ENCODE measurements at regions not wholly inside any gene's neighbourhood (a gene's known extent, or its start where the extent isn't known, plus 50 kb on each side); places are given as distances from the start of the nearest gene placed in this dataset.
"Not testable (repeated sequence)": the region's sequence is repeated elsewhere in the genome, so short reads cannot be mapped to it uniquely, and the experiment has no call there.

DNA sequence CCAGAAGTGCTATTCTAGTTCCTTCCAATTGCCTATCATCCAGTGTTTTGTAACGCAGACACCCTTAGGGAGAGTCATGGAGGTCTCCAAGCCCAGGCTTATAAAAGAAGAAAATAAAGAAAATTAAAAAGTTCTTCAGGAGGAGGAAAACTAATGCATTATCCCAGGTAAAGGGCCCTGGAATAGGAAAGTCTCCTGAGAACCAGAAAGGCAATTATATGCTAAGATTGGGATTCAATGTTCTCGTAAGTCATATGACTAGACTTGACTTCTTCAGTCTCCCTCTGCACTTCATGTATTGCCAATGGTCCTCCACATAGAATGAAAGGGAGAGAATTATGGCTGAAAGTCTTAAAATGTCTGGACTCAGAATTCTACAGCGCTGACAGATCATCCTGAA, 154.4 kb upstream of the STK32A start:
- DNase-seq (ENCODE audit: low read depth in 2 of 2, low spot score in 1 of 2) = no peak

DNA sequence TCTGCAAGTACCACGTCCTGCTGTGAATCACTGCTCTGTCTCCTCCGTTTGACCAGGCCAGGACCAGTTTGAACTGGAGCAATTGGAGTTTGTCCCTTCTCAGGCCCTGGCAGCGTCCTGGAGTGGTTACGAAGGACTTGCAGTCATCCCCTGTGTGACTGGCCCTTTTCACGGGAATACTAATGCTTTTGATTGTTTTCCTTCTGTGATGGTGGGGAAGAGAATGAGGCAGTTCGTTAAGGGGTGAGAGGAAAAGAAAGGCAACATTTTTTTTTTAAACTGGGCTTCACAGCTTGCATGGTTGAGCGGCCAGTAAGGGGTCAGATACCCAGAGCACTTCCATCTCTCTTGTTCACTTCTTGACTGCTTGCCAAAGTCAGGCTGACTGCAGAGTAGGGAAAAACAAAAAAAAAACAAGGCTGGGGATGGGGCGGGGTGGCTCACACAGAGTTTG, 153.5 kb upstream of the STK32A start:
- DNase-seq (ENCODE audit: low read depth in 2 of 2, low spot score in 1 of 2) = no peak

DNA sequence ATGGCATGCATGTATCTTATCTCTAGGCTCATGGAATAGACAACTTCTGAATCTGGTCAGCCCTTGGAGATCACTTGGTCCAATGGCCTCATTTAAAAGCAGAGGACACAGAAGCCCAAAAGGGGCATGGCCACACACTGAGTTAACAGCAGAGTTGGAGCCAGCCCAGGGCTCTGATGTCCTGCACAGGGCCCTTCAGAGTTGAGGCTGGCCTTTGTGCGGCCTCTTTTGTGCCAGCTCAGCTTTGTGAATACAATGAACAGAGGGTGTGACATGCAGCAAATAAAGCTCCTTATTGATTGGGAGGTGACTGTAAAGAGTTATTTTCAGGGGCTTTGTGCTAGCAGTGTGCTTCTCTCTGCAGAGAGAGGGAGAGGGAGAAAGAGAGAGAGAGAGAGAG, 150.1 kb upstream of the STK32A start:
- no peak for DNase-seq (ENCODE audit: low read depth in 2 of 2, low spot score in 1 of 2)

DNA sequence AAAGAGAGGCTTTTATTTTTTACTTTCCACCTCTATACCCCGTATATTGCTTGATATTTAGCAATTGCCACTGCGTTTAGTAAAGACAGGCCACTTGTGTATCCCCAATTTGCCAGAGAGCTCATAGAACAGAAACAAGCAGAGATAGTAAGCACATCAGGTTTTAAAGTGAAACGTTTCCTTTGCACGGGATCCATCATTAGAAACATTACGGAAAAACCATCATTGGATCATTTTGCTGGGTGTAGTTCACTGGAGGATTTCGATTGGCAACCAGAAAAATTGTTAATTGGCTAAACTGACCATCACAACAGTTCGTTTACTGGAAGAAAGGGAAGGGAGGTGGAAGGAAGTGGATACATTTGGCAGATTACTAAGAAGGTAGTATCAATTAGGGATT, 149.4 kb upstream of the STK32A start:
- DNase-seq (ENCODE audit: low read depth in 2 of 2, low spot score in 1 of 2) = no peak

GRCh38 chr5:147092044-147092443, 142.8 kb upstream of the STK32A start:
- no peak for DNase-seq (ENCODE audit: low read depth in 2 of 2, low spot score in 1 of 2)

GRCh38 chr5:147093138-147093537, 141.7 kb upstream of the STK32A start:
- DNase-seq (ENCODE audit: low read depth in 2 of 2, low spot score in 1 of 2) = no peak

GRCh38 chr5:147095740-147096139, 139.1 kb upstream of the STK32A start:
- DNase-seq (ENCODE audit: low read depth in 2 of 2, low spot score in 1 of 2) = no peak

- DNase-seq (ENCODE audit: low read depth in 2 of 2, low spot score in 1 of 2) = no peak
Measured at GRCh38 chr5:147098233-147098790, 136.5 kb upstream of the STK32A start.

DNA sequence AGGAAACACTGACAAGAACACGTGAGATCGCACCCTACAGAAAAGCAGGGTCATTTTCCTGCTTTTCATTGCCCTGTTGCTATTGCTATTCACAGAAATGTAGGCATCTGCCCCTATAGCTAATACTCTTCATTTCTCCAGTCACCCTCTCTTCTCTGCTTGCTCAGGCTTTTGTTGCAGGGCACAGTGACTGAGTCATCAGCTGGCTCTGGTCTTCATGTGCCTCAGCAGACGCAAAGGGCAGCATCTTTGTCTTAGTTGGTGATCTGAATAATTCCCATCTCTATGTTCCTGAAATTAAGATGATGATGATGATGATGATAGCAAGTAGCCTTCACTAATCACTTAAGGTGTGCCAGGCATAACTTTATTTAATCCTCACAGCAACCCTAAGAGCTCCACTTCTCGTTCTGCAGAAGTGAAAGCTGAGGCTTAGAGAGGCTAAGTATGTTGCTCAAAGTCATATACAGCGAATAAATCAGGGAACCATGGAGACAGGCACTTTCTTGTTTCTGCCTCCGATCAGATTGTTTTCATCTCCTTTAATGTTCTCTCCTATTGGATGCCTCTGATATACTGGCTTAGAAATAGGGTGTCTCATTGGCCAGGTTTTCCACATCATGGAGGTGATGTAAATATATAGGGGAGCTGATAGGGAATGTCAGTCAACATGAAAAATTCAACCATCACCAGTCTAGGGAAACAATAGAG, 133.0 kb upstream of the STK32A start:
- no peak for DNase-seq (ENCODE audit: low read depth in 2 of 2, low spot score in 1 of 2)

GRCh38 chr5:147112899-147113298, 121.9 kb upstream of the STK32A start:
- no peak for DNase-seq (ENCODE audit: low read depth in 2 of 2, low spot score in 1 of 2)

DNA sequence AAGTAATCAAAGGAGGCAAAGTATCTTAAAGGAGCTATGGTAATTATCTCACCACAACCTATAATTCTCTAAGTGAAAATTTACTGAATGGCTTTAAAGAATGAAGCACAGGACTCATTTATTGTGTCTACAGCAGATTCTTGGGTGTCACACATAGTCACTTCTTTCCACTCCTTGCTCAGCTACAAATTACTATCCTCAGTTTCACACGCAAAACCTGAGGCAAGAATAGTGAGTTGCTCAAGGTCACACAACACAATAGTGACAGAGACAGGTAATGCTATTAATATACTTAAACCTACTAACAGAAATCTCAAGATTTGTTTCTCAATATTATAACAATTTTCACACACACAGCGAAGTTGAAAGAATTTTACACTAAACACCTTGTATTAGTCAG, 120.9 kb upstream of the STK32A start:
- no peak for DNase-seq (ENCODE audit: low read depth in 2 of 2, low spot score in 1 of 2)

GRCh38 chr5:147139759-147140158, 95.1 kb upstream of the STK32A start:
- not testable (repeated sequence) for DNase-seq (ENCODE audit: low read depth in 2 of 2, low spot score in 1 of 2)

GRCh38 chr5:147140558-147140957, 94.3 kb upstream of the STK32A start:
- no peak for DNase-seq (ENCODE audit: low read depth in 2 of 2, low spot score in 1 of 2)

DNA sequence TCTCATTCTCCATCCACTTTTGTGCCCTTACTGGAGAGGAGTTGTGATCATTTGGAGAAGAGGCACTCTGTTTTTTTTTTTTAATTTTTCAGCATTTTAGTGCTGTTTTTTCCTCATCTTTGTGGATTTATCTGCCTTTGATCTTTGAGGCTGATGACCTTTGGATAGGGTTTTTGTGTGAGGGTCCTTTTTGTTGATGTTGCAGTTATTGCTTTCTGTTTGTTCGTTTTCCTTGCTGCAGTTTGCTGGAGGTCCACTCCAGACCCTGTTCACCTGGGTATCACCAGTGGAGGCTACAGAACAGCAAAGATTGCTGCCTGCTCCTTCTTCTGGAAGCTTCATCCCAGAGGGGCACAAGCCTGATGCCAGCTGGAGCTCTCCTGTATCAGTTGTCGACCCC, 93.2 kb upstream of the STK32A start:
- not testable (repeated sequence) for DNase-seq (ENCODE audit: low read depth in 2 of 2, low spot score in 1 of 2)

DNA sequence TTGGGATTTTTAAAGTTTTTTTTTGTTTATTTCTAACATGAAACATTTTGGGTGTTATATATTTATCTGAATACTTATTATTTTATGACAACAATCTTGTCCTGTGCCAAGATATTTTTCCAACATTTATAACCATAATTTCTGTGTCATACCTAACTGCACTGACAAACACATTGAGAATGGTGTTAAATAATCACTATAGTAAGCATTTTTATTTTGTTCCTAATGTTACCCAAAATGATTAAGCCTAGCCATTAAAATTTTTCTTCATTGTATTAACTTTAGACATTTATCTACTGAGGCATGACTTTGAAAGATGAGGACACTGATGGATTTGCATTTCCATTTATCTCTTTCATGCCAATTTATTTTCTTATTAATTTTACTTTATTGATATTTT, 91.6 kb upstream of the STK32A start:
- no peak for DNase-seq (ENCODE audit: low read depth in 2 of 2, low spot score in 1 of 2)

GRCh38 chr5:147145328-147145727, 89.5 kb upstream of the STK32A start:
- no peak for DNase-seq (ENCODE audit: low read depth in 2 of 2, low spot score in 1 of 2)

GRCh38 chr5:147148715-147149114, 86.1 kb upstream of the STK32A start:
- DNase-seq (ENCODE audit: low read depth in 2 of 2, low spot score in 1 of 2) = no peak

GRCh38 chr5:147152086-147152485, 82.7 kb upstream of the STK32A start:
- DNase-seq (ENCODE audit: low read depth in 2 of 2, low spot score in 1 of 2) = no peak

DNA sequence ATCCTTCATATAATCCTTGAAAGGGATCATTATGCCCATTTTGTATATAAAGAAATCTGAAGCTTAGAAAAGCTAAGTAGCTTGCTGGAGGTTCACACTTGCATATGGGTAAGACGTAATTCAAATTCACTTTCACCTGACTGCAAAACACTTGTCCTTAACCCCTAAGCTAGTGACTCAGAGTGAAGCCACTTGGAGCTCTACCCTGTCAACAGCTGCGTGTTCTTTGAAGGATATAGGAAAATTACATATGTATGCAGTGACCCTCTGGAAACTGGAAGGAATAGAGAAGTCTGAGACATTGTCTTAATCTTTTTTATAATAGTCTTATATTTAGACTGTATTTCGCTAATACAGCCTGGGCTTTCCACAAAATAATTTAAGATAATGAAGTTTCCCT, 80.0 kb upstream of the STK32A start:
- DNase-seq (ENCODE audit: low read depth in 2 of 2, low spot score in 1 of 2) = no peak

DNA sequence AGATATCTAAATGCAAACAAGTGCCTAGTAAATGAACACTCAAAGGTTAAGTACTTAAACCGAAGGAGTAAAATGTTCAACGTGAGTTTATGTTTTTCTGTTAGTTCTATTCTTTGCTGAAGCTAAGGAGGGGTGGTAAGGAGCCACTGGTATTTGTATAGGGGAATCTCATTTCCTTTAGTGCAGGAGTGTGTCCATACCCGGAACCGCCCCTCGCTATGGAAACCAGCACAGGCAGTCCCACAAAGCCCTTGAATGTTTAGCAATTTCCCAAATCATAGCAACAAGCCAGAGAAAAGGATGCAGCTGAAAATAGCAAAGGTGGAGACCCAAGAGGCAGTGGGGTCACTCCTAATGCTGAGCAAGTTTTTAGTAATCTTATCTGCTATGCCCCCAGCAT, 78.8 kb upstream of the STK32A start:
- no peak for DNase-seq (ENCODE audit: low read depth in 2 of 2, low spot score in 1 of 2)

GRCh38 chr5:147160902-147161700, 73.7 kb upstream of the STK32A start:
- no peak for DNase-seq (ENCODE audit: low read depth in 2 of 2, low spot score in 1 of 2)

- no peak for DNase-seq (ENCODE audit: low read depth in 2 of 2, low spot score in 1 of 2)
Measured at GRCh38 chr5:147162740-147163139, 72.1 kb upstream of the STK32A start.

Measured in stimulated activated CD8-positive, alpha-beta memory T cell treated with anti-CD3 and anti-CD28 coated beads, Interleukin-4, amount 100 ng/mL, for 1 hour (primary cell).